GM18519 (cell line): ENCODE measurements at regions not wholly inside any gene's neighbourhood (a gene's known extent, or its start where the extent isn't known, plus 50 kb on each side); places are given as distances from the start of the nearest gene placed in this dataset.
"Not testable (repeated sequence)": the region's sequence is repeated elsewhere in the genome, so short reads cannot be mapped to it uniquely, and the experiment has no call there.

Experiments
- ATAC-seq: cut with Tn5 transposase; IDR thresholded peaks from one replicate; pipeline ENCODE4 v1.9.1; 2021; ENCODE audit warnings: mild to moderate bottlenecking, moderate library complexity; ENCODE audit not compliant: unreplicated experiment, low FRiP score

DNA sequence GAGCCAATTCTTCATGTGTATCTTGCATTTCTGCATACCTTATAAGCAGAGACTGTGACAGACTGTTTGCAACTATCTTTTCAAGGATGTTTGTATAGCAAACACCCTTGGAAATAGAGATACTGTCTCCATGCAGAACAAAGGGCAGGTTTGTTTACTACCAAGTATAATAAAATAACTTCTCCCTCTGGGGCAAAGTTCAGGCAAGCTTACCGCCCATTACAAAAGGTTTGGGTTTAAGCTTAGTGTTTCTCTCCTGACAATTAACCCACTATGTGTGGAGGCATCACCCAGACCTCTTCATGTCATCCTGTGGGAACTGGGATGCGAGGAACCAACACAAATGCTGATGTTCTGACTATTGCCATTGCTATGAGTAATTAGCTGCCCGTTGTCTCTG is 479.1 kb upstream of the ZMIZ1 start:
- ATAC-seq = no peak

DNA sequence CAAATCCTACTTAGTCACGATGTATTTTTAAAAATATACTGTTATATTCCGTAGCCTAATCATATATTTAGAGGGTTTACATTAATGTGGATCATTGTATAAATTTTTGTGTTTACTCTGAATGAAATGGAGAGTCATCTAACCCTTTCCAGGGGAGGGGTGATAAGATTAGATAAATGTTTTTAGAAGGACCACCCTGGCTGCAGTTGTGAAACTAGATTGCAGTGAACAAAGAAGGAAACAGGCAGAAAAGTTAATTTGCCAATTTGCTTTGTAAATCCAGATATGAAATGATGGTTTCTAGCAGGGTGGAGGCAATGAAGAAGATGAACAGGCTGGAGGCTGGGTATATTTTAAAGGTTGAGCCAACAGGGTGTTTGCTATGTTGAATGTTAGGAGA is 477.7 kb upstream of the ZMIZ1 start:
- no peak for ATAC-seq

DNA sequence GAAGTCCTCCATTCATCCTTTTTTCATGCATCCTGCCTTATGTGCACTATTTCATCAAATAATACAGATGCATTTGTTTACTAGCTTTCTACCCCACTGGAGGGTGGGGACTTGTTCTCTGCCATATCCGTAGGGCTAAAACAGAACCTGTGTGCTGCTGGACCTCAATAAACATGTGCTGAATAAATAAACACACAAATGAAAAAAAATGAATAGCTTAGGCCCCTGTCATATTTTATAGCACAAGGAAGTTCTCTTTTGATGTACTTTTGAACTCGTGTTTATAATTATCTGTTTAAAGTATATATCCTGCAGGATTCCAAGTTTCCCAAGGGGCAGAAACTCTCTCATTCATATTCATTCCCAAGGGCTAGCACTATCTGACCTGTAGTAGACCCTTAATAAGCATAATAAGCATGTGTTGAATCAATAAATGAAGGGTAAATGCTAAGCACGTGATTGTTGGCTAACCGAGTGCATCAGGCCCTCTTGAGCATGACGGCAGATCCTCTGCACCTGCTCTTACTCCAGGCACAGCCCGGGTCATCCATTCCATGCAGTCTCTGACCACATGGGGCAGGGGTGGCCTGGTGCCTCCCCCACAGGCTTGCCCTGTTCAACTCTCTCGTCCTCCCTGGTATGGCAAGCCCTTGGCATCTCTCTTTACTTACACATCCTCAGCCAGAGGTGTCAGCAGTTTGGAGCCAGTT is 474.1 kb upstream of the ZMIZ1 start:
- ATAC-seq = no peak

DNA sequence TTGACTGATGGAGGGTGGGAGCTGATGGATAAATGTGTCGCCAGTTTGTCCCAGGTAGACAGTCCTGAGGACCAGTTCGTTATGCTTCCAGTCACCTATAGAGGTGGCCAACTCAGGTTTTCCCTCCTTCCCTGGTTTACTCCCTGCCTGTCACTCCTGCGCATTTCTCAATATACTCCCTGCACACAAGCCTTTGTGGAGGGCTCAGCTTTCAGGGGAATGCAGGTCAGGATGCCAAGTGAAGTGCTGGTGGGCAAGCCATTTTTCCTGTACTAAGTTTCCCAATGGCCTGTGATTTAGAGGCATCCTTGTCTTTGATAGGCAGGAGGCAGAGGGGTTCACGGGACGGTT is 473.5 kb upstream of the ZMIZ1 start:
- ATAC-seq = no peak

DNA sequence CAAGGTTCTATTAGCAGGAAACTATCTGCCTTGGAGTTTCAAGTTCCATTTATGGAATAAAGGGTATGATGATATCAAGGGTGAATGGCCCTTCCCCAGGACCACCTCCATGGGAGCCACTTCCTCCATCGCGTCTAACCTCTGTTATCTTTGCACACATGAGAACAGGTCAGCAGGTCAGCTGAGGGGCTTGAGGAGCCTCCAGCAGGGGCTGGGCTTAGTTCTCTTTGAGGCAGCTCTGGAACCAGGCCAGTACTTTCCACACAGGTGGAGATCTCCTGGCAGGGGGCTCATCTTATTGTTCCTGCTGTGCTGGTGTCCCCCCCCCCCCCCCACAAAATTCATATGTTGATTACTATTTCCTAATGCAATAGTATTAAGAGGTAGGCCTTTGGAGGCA is 472.2 kb upstream of the ZMIZ1 start:
- no peak for ATAC-seq

DNA sequence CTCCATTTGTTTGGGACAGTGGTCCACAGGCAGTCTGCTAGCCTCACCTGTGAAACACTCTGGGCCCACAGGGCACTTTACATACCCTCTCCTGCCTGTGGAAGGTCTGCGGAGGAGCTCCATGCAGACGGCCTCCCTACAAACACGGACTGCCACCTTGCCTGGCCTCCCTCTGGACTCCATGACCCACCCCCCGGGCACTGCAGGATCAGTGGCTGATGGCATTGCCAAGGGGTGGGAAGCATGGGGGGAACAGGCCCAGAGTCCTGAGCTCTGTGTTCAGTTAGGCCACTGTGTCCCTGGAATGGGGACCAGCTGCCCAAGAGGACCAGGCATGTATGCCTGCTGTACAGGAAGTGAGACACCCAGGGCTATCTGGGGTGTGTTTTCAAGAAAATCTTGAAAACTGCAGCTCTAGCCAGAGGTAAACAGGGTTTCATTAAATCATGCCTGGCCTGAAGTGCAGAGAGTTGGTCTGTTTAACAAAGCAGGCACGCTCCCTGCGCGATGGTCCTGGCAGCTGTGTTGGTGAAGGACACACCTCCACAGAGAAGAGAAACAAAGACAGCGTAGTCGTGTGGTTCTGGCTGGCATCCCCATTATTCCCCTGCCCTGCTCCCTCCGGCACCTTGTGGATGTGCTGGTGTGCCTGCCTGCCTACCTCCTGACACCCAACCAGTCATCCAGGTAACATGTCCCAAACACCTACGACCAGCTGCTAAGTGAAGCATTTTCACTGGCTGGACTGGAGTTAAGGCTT is 470.8 kb upstream of the ZMIZ1 start:
- ATAC-seq = no peak

DNA sequence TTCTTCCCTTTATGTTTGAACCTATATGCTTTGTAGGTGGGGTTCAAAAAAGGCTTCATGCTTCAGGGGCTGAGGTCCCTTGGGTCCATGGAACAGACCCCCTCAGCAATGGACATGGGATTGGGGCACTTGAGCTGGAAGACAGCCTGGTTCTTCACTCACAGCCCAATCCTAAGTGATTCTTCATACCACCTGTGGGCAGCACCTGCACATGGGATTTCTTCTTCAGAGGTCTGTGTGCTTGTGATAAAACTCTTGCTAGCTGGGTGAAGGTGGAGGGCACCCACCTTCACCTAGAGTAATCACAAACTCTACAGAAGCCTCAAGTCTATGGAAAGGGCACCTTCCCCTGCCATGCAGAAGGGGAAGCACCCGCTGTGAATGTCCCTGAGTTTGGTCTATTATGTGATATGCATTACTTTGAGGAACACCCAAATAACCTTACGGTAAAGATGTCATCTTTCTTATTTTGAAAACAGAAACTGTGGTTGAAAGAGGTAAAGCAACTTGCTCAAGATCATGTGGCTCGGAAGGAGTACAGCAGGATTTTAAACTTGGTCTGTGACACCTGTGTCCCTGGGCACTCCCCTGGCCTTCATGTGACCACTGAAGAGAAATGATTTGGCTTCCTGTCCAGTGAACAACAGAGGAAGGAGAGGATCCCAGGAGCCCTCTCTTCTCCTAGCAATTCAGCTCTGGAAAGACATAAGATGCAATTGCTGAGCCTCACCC is 469.5 kb upstream of the ZMIZ1 start:
- no peak for ATAC-seq

DNA sequence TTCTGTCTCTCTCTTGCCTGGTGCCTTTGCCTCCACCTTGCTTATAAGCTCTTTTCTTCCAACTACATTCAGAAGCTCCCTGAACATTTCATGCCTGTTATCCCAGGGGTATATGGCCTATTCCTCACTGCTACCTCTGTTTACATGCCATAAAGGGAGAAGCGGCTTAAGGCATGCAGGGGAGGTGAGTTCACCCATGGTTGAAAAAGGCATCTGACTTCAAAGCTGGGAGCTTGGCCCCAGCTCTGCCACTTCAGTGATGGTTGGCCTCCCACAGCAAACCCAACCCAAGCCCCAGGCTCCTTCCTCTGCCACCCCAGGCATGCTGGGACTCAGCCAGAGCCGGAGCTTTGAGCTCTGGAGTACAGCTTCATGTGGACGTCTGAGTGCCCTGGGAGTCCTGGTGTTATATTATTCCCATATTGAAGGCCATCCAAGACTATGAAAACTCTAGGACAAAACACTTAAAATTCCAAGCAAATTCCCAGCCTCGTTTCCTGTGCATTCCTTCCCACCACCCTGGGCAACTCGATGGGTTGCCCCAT is 468.6 kb upstream of the ZMIZ1 start:
- no peak for ATAC-seq

DNA sequence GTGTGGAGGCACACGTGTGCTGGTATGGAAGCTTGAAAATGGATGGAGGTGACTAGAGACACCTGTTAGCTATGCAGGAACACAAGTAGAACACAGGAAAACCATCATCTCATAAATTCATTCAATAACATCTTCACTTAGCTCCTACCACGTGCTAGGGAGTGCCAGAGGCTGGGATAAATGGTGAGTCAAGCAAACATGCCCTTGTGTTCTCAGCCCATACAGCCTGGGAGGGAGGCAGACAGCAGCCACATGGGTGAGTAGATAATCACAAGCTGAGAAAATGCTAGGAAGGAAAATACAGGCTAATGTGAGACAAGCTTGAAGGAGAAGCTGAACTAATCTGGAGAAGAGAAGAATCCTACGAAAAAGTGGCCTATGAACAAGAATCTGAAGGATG is 468.0 kb upstream of the ZMIZ1 start:
- ATAC-seq = no peak

DNA sequence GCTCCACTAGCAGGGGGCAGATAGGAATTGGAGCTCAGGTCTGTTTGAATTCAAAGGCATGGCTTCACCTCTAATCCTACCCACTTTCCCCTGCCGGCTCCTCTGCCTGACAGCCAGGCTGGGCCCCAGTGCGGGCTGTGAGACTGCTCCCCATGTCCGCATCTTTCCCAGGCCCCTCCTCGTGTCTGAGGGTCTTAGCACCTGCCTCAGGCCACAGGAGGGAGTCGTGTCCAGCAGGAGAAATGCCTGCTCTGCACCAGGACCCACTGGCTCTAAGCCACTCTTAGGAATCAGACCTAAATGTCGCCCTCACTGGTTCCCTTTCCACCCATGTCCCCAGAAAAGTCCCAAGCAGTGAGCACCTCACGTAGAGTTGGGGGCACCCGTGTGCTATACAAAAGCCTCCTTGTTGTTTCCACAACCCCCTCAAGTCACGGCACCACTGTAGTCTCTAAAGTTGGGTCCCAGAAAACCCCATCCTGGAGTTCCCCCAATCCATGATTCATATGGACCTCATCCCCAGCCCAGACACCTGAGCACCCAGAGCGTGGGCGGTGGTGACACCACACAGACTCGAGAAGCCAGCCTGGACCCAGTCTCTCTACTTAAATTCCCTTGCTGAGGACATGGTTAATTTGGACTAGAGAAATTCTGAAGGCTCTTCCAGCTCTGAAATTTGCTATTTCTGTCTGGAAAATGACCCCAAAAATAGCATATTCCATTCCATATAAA is 466.4 kb upstream of the ZMIZ1 start:
- no peak for ATAC-seq

DNA sequence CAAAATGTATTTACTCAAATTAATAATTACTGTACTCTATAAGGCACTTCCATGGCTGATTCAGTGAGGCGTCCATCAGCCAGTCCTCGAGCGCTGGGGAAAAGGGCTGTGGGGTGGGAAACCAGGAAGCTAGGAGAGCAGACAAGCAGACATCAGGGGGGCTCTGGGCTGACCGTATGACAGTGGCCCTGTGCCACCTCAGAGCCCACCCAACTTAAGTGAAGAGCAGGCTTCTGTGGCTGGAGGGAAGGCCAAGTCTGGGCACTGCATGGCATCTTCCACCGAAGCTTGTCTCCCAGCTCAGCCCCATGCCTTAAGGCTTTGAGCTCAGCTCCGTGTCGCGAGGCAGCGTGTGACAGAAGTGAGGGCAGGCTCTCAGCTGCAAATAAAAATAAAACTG is 464.5 kb upstream of the ZMIZ1 start:
- ATAC-seq = no peak

DNA sequence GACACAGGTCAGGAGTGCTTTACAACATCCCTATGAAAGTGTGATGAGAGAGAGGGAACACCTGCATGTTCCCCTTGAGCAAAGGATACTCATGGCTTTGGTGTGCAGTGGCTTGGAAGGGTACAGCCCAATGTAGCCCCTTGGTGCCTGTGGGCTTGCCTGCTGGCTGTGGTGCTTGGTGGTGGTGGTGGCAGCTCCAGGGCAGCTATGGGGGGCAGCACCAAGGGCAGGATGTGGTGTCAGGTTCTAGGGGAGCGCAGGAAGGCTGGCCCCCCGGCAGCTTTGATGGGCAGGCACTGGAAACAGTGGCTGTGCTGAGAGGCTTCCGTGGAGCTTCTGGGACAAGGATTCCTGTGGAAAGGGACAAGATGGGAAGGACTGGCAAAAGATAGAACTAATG is 464.0 kb upstream of the ZMIZ1 start:
- no peak for ATAC-seq

DNA sequence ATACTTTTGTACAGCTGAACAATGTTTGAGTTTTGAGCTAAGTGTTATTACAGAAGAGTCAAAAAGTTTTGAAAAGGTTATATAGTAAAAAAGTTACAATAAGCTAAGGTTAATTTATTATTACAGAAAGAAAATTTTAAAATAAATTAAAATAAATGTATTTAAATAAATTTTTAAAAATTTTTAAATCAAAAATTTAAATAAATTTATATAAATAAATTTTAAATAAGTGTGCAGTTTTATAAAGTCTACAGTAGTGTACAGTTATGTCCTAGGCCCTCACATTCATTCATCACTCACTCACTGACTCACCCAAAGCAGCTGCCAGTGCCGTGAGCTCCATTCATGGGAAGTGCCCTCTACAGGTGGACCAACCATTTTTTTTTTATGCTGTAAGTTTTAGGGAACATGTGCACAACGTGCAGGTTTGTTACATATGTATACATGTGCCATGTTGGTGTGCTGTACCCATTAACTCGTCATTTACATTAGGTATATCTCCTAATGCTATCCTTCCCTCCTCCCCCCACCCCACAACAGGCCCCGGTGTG is 462.9 kb upstream of the ZMIZ1 start:
- ATAC-seq = no peak

DNA sequence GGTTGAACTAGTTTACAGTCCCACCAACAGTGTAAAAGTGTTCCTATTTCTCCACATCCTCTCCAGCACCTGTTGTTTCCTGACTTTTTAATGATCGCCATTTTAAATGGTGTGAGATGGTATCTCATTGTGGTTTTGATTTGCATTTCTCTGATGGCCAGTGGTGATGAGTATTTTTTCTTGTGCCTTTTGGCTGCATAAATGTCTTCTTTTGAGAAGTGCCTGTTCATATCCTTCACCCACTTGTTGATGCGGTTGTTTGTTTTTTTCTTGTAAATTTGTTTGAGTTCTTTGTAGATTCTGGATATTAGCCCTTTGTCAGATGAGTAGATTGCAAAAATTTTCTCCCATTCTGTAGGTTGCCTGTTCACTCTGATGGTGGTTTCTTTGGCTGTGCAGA is 462.0 kb upstream of the ZMIZ1 start:
- not testable (repeated sequence) for ATAC-seq

DNA sequence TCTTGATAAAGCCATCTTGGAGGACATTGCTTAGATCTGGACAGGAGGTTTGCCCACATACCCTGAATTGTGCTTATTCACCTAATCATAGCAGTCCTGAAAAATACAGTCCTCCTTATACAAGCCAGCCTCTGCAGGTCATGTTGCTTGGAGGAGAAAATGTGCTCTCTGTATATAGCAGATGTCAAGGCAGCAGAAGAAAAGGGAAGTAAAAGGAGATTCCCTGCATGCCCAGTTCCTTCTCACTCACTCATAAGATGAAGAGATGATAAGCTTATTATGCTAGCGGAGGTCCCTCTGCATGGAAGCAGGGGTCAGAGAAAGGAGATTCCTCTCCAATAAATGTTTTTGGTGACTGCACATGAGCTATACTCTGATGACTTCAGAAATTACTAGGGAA is 458.8 kb upstream of the ZMIZ1 start:
- ATAC-seq = no peak

DNA sequence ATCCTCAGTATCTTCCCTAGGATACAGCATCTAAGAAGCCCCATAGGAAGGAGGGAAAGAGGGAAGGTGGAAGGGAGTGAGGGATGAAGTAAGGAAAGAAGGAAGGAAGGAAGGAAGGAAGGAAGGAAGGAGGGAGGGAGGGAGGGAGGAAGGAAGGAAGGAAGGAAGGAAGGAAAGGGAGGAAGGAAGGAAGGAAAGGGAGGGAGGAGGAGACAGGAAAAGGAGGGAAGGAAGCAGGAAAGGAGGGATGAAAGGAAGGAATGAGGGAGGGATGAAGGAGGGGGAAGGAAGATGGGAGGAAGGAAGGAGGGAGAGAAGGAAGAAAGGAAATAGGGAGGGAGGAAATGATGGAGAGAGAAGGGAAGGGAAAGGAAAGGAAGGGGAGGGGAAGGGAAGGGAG is 455.6 kb upstream of the ZMIZ1 start:
- no peak for ATAC-seq

DNA sequence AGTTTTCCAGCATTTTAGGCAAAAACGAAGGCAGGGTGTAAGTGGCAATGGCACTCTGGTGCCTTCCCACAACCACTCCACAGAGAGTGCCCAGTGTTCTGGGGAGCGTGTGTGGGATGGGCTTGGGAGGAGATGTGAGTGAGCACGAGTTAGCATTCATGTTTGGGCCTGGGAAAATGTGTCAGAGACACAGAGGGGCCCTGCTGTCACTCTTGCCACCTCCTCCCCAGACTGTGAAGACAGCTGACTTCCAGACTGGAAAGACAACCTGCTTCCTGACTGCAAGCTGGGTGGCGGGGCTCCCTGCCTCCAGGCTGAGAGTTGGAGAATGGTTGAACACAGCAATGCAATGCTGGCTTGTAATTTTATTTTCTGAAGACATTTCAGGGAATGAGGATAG is 454.5 kb upstream of the ZMIZ1 start:
- no peak for ATAC-seq

DNA sequence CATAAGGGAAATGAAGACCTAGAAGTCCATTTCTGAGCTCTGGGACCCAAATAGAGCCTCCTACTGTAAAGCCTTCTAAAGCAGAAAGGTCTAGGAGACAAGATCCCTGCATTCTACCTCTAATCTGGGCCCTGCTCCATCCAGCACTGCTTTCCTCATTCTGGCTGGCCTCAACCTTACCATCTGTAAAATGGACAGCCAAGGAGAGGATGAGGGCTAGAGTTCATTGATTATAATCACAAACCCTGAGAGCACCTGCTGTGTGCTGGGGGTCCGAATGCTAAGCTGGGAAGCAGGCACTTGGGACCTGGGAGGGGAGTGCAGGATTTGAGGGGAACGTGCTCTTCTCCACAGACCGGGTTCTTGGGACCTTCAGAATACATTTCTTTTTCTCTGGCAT is 454.0 kb upstream of the ZMIZ1 start:
- no peak for ATAC-seq

DNA sequence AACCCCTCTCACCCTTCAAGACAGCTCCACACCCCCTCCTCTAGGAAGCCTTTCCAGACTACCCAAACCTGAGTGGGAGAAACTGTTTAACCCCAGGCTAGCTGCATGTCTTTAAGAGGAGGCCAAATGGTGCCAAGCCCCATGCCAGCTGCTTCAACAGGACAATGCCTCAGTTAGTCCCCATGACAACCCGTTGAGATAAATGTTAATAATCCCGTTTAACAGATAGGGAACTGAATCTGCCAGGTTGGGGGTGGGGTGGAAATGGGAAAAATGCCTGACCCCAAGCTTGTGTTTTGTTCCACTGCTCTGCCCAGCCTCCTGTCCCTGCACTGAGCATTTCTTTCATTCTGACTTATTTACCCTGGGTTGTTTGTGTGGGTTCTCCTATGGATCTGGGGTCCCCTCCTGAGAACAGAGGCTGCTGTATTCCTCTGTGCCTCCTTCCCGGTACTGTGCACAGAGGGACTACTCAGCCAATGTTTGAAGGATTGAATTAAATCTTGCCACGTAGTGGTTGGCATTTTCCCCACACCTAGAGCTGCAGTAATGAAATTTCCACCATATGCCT is 452.6 kb upstream of the ZMIZ1 start:
- no peak for ATAC-seq

DNA sequence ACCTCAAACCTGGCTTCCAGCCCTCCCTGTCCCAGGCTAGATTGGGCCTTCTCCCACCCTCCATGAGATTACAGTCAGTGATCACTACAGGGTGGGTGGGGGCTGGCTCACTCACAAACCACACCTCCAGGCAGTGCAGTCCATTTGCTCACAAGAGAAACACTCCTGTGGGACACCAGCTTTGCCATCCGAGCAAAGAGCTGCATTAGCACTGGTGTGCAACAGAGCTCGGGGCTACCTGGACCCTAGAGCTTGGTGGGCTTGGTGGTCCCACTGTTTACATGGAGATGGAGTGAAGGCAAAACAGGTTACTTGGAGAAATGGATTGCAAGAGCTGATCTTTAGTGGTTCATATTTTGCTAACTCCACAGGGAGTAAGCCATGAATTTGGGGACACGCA is 451.7 kb upstream of the ZMIZ1 start:
- no peak for ATAC-seq
